Esophagus squamous epithelium (tissue), 5 donors: ENCODE measurements at regions not wholly inside any gene's neighbourhood (a gene's known extent, or its start where the extent isn't known, plus 50 kb on each side); places are given as distances from the start of the nearest gene placed in this dataset.

ENCODE experiments used
- DNase-seq: peaks from one replicate; lab custom pipeline; 2025; lab: John Stamatoyannopoulos, UW
- H3K27ac ChIP-seq, 4 donors: fragments of 200-600 bp; sonication (generic); one replicate each; pipeline ENCODE4 v1.5.1; 2016 to 2019; ENCODE audit warnings: mild to moderate bottlenecking in 1 of 4
- H3K27me3 ChIP-seq, 4 donors: fragments of 200-600 bp; sonication (generic); 1 replicate in 3 of 4; 2 replicates in 1 of 4; pipeline versions ENCODE4 v1.5.1 to v1.6.0; 2017 to 2021; ENCODE audit warnings: antibody characterized with exemption in 1 of 4
- H3K36me3 ChIP-seq, 3 donors: fragments of 200-600 bp; sonication (generic); one replicate each; pipeline ENCODE4 v1.5.1; 2016 to 2019
- H3K4me1 ChIP-seq, 3 donors: fragments of 200-600 bp; sonication (generic); one replicate each; pipeline ENCODE4 v1.5.1; 2017 to 2019
- H3K4me3 ChIP-seq, 4 donors: fragments of 200-600 bp; sonication (generic); 1 replicate in 3 of 4; 2 replicates in 1 of 4; pipeline ENCODE4 v1.5.1; 2016 to 2019; ENCODE audit warnings: mild to moderate bottlenecking in 2 of 4, moderate library complexity in 1 of 4
- H3K9me3 ChIP-seq, 3 donors: fragments of 200-600 bp; sonication (generic); one replicate each; pipeline ENCODE4 v1.5.1; 2016 to 2019
- POLR2A ChIP-seq, 4 donors: fragments of 450-650 bp; IDR thresholded peaks; one replicate each; pipeline ENCODE4 v1.6.1; 2017; ENCODE audit warnings: antibody characterized with exemption in 4 of 4, mild to moderate bottlenecking in 4 of 4, moderate library complexity in 3 of 4
- WGBS, 2 donors: methylation state at CpG; one replicate each; pipeline ENCODE4 v1.1.5; 2018; 5-methylcytosine and 5-hydroxymethylcytosine counted together
- intact Hi-C: fragments of 100-400 bp; cut with DNase I; formaldehyde crosslinking; loops from one replicate; pipeline ENCODE4 v1.15.0; 2022
- TF ChIP-seq, protein P1 (sequence below), 6 experiments: fragments of 450-650 bp in 4 of 6; fragments of 200-600 bp in 2 of 6; sonication (generic) in 2 of 6; IDR thresholded peaks; one replicate each; pipeline ENCODE4 v1.5.1; 2016 to 2019; ENCODE audit warnings: antibody characterized with exemption in 6 of 6, mild to moderate bottlenecking in 4 of 6, moderate library complexity in 4 of 6
- donor health status: DM: yes; HTN: yes; CAD: no.

DNA sequence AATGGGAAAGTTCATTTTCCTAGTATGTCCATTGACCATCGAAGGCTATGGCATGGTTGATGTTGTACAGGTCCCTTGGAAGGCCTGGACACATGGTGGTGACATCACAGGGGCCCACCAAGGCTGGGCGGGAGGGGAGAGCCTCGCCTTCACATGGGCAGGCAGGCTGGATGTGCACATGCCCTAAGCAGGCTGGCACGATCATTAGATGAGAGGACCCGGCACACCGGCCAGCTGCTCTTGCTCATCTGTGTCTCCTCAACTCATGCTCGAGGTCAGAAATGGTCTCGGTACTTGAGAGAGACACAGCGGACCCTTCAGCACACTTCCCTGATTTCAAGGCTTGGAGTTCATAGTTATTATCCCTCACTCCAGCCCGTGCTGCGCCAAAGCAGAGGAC, 416.9 kb upstream of the ZFHX3 start:
- Histone ChIP-seq H3K4me3 (no peak overlapping the region), H3K9me3 (peaks cover 0 to 5% (median 0%) of the 10 kb centered on the region in 3 donors), H3K4me1 (no peaks in the 10 kb centered on the region), H3K36me3 (no peaks in the 10 kb centered on the region), H3K27ac (no peak overlapping the region), H3K27me3 (no peaks in the 10 kb centered on the region)
- TF ChIP-seq, protein P1, sequence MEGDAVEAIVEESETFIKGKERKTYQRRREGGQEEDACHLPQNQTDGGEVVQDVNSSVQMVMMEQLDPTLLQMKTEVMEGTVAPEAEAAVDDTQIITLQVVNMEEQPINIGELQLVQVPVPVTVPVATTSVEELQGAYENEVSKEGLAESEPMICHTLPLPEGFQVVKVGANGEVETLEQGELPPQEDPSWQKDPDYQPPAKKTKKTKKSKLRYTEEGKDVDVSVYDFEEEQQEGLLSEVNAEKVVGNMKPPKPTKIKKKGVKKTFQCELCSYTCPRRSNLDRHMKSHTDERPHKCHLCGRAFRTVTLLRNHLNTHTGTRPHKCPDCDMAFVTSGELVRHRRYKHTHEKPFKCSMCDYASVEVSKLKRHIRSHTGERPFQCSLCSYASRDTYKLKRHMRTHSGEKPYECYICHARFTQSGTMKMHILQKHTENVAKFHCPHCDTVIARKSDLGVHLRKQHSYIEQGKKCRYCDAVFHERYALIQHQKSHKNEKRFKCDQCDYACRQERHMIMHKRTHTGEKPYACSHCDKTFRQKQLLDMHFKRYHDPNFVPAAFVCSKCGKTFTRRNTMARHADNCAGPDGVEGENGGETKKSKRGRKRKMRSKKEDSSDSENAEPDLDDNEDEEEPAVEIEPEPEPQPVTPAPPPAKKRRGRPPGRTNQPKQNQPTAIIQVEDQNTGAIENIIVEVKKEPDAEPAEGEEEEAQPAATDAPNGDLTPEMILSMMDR (IDR thresholded peaks at IDR 0.05), result no peak
- no peak for TF ChIP-seq POLR2A (IDR thresholded peaks at IDR 0.05)
- intact Hi-C loops, result no loop called here
- no peak for DNase-seq
- 87 to 92% methylated on average over 5 to 10 of the region's 11 CpGs for WGBS, 2 donors

DNA sequence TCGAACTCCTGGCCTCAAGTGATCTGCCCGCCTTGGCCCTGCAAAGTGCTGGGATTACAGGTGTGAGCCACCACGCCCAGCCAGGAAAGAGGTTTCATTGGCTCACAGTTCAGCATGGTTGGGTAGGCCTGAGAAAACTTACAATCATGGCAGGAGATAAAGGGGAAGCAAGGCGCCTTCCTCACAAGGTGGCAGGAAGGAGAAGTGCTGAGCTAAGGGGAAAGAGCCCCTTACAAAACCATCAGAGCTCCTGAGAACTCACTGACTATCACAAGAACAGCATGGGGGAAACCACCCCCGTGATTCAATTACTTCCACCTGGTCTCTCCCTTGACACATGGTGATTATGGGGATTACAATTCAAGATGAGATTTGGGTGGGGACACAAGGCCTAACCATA, 411.7 kb upstream of the ZFHX3 start:
- H3K9me3 ChIP-seq, result peaks cover 0 to 5% (median 0%) of the 10 kb centered on the region in 3 donors
- intact Hi-C loops, result no loop called here
- H3K4me1 ChIP-seq, result no peaks in the 10 kb centered on the region
- TF ChIP-seq POLR2A (IDR thresholded peaks at IDR 0.05), result no peak
- TF ChIP-seq, protein P1 (IDR thresholded peaks at IDR 0.05), result no peak
- H3K36me3 ChIP-seq, result no peaks in the 10 kb centered on the region
- H3K27me3 ChIP-seq, result no peaks in the 10 kb centered on the region
- no peak overlapping the region for H3K4me3 ChIP-seq
- H3K27ac ChIP-seq, result no peak overlapping the region
- WGBS, 2 donors, result 76 to 85% methylated on average over 2 to 5 of the region's 5 CpGs
- DNase-seq, result no peak

- no peak for DNase-seq
- WGBS, 2 donors, result 80 to 90% methylated on average over 1 of the region's 1 CpG
- Histone ChIP-seq H3K4me1 (no peaks in the 10 kb centered on the region), H3K36me3 (no peaks in the 10 kb centered on the region), H3K27me3 (no peaks in the 10 kb centered on the region), H3K27ac (no peak overlapping the region), H3K9me3 (peaks cover 0 to 5% (median 0%) of the 10 kb centered on the region in 3 donors), H3K4me3 (no peak overlapping the region)
- TF ChIP-seq, protein P1 (IDR thresholded peaks at IDR 0.05), result no peak
- no peak for TF ChIP-seq POLR2A (IDR thresholded peaks at IDR 0.05)
- intact Hi-C loops, result no loop called here
Measured at GRCh38 chr16:73457851-73458250, 409.9 kb upstream of the ZFHX3 start.

- H3K4me3 ChIP-seq, result no peak overlapping the region
- intact Hi-C loops, result no loop called here
- H3K27me3 ChIP-seq, result no peaks in the 10 kb centered on the region
- WGBS, 2 donors, result 81 to 87% methylated on average over 3 of the region's 3 CpGs
- H3K36me3 ChIP-seq, result no peaks in the 10 kb centered on the region
- H3K9me3 ChIP-seq, result peaks cover 0 to 15% (median 5%) of the 10 kb centered on the region in 3 donors
- H3K4me1 ChIP-seq, result no peaks in the 10 kb centered on the region
- TF ChIP-seq POLR2A (IDR thresholded peaks at IDR 0.05), result no peak
- TF ChIP-seq, protein P1 (IDR thresholded peaks at IDR 0.05), result no peak
- no peak for DNase-seq
- H3K27ac ChIP-seq, result no peak overlapping the region
Measured at GRCh38 chr16:73448970-73449369, 401.0 kb upstream of the ZFHX3 start.

DNA sequence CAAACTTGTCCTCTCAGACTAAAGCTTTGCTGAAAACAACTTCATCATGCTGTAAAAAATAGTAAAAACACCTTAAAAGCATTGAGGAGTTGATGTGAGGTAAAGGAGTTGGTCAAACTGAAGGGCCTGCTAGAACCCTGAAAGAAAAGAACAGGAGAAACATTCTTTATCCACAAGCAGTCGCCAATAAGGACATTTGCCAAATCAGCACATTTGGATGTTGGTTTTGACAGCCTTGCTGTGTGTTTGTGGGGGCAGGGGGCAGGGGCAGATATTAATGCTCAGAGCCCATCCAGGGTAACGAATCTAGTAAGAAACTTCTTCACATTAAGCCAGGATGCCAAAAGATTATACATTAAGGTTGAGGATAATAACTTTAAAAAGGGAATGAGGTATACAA, 399.9 kb upstream of the ZFHX3 start:
- Histone ChIP-seq H3K4me3 (no peak overlapping the region), H3K4me1 (no peaks in the 10 kb centered on the region), H3K36me3 (no peaks in the 10 kb centered on the region), H3K9me3 (peaks cover 0 to 15% (median 5%) of the 10 kb centered on the region in 3 donors), H3K27me3 (no peaks in the 10 kb centered on the region), H3K27ac (no peak overlapping the region)
- WGBS, 2 donors, result 62 to 79% methylated on average over 2 of the region's 2 CpGs
- TF ChIP-seq POLR2A (IDR thresholded peaks at IDR 0.05), result no peak
- TF ChIP-seq, protein P1 (IDR thresholded peaks at IDR 0.05), result no peak
- intact Hi-C loops, result no loop called here
- DNase-seq, result no peak
